Activated CD4-positive, alpha-beta T cell treated with anti-CD3 and anti-CD28 coated beads, Interleukin-10, Interleukin-2, amounts not matched to agents 100 ng/mL and 50 ng/mL, durations not matched to agents 16 hours and 8 hours (primary cell): ENCODE measurements at regions not wholly inside any gene's neighbourhood (a gene's known extent, or its start where the extent isn't known, plus 50 kb on each side); places are given as distances from the start of the nearest gene placed in this dataset.
"Not testable (repeated sequence)": the region's sequence is repeated elsewhere in the genome, so short reads cannot be mapped to it uniquely, and the experiment has no call there.

Experiments
- DNase-seq: peaks from one replicate; pipeline ENCODE4 v3.0.0-alpha.2; 2020

GRCh38 chr3:23116081-23116837 is 86.9 kb upstream of the UBE2E2 start:
- no peak for DNase-seq

- DNase-seq = no peak
These were observed 85.3 kb upstream of the UBE2E2 start for GRCh38 chr3:23117856-23118255.

GRCh38 chr3:23127196-23127595 is 75.9 kb upstream of the UBE2E2 start:
- DNase-seq = no peak

GRCh38 chr3:23128655-23129054 is 74.5 kb upstream of the UBE2E2 start:
- DNase-seq = no peak

- no peak for DNase-seq
These were observed 74.0 kb upstream of the UBE2E2 start for GRCh38 chr3:23129117-23129516.

GRCh38 chr3:23129817-23130216 is 73.3 kb upstream of the UBE2E2 start:
- no peak for DNase-seq

- DNase-seq = no peak
These were observed 72.7 kb upstream of the UBE2E2 start for GRCh38 chr3:23130406-23130805.

- no peak for DNase-seq
These were observed 67.9 kb upstream of the UBE2E2 start for GRCh38 chr3:23135026-23135785.

GRCh38 chr3:23136054-23136453 is 67.1 kb upstream of the UBE2E2 start:
- no peak for DNase-seq

GRCh38 chr3:23144051-23144450 is 59.1 kb upstream of the UBE2E2 start:
- not testable (repeated sequence) for DNase-seq

GRCh38 chr3:23146163-23146562 is 57.0 kb upstream of the UBE2E2 start:
- no peak for DNase-seq

GRCh38 chr3:23152989-23153388 is 50.1 kb upstream of the UBE2E2 start:
- no peak for DNase-seq
